ENCODE measurements at regions not wholly inside any gene's neighbourhood (a gene's known extent, or its start where the extent isn't known, plus 50 kb on each side); places are given as distances from the start of the nearest gene placed in this dataset.

DNA sequence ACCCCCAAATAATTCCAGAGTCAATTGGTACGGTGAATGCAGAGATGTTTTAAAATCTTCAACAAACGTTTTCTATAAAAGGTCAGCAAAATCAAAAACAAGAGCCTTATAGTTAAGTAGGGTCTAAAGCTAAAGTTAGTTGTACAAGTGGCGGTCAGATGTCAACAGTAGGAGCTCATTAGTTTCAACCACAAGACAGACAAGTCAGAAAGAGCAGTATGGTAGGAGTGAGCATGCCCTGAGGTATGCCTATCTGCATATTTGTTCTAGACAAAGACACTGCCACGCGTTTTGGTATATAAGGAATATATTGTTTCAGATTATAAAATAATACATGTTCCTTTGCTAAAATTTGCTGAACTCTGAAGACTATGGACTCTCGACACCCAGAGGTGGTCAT, 431.5 kb upstream of the KIF2B start:
- TF ChIP-seq POLR2A (IDR thresholded peaks at IDR 0.05) (no peak), POLR2AphosphoS5 (IDR thresholded peaks at IDR 0.05; ENCODE audit: insufficient read depth in 1 of 2, low read depth in 1 of 2) (no peak)
- TF ChIP-seq, protein P1, sequence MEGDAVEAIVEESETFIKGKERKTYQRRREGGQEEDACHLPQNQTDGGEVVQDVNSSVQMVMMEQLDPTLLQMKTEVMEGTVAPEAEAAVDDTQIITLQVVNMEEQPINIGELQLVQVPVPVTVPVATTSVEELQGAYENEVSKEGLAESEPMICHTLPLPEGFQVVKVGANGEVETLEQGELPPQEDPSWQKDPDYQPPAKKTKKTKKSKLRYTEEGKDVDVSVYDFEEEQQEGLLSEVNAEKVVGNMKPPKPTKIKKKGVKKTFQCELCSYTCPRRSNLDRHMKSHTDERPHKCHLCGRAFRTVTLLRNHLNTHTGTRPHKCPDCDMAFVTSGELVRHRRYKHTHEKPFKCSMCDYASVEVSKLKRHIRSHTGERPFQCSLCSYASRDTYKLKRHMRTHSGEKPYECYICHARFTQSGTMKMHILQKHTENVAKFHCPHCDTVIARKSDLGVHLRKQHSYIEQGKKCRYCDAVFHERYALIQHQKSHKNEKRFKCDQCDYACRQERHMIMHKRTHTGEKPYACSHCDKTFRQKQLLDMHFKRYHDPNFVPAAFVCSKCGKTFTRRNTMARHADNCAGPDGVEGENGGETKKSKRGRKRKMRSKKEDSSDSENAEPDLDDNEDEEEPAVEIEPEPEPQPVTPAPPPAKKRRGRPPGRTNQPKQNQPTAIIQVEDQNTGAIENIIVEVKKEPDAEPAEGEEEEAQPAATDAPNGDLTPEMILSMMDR (IDR thresholded peaks at IDR 0.05), result no peak

Measured in vagina (tissue), 2 donors.